NT2/D1 (cell line): ENCODE measurements at regions not wholly inside any gene's neighbourhood (a gene's known extent, or its start where the extent isn't known, plus 50 kb on each side); places are given as distances from the start of the nearest gene placed in this dataset.

Experiments
- DNase-seq: peaks from one replicate; pipeline ENCODE4 v3.0.0-alpha.2; 2011; ENCODE audit warnings: low read depth, low spot score
- H3K27me3 ChIP-seq: 2 replicates; pipeline ENCODE4 v1.6.0; 2011; ENCODE audit warnings: mild to moderate bottlenecking; ENCODE audit not compliant: insufficient read length, insufficient read depth
- H3K36me3 ChIP-seq: 2 replicates; pipeline ENCODE4 v1.6.1; 2011; ENCODE audit warnings: mild to moderate bottlenecking, low read length, mixed read lengths; ENCODE audit not compliant: insufficient read depth, insufficient read length
- H3K4me1 ChIP-seq: 2 replicates; pipeline ENCODE4 v1.5.1; 2011; ENCODE audit not compliant: insufficient read depth, insufficient read length
- H3K4me3 ChIP-seq: 2 replicates; pipeline ENCODE4 v1.5.1; 2011; ENCODE audit warnings: low read depth; ENCODE audit not compliant: insufficient read length
- H3K9ac ChIP-seq: 2 replicates; pipeline ENCODE4 v1.6.0; 2011; ENCODE audit warnings: low read depth; ENCODE audit not compliant: insufficient read length
- H3K9me3 ChIP-seq: 2 replicates; pipeline ENCODE4 v1.5.1; 2011; ENCODE audit warnings: mild to moderate bottlenecking, low read length; ENCODE audit not compliant: insufficient read depth
- SUZ12 ChIP-seq: IDR thresholded peaks from 2 replicates; pipeline ENCODE4 v1.6.1; 2011; ENCODE audit not compliant: insufficient read length, insufficient read depth; ENCODE audit errors: extremely low read depth
- YY1 ChIP-seq: IDR thresholded peaks from 2 replicates; pipeline ENCODE4 v1.6.1; 2011; ENCODE audit not compliant: insufficient read length, insufficient read depth
- ZNF274 ChIP-seq: IDR thresholded peaks from 2 replicates; pipeline ENCODE4 v1.6.1; 2011; ENCODE audit warnings: mild to moderate bottlenecking, low read depth, low read length

GRCh38 chr20:60269573-60270162 is 311.4 kb downstream of the CDH26 start:
- TF ChIP-seq YY1 (no peak), SUZ12 (no peak), ZNF274 (no peak)
- Histone ChIP-seq H3K36me3 (no peaks in the 10 kb centered on the region), H3K9me3 (0 out of 2 replicates have a peak, but pooled peaks cover 5% of the 10 kb centered on the region), H3K4me3 (no peak overlapping the region), H3K4me1 (no peaks in the 10 kb centered on the region), H3K9ac (no peak overlapping the region), H3K27me3 (peaks cover 51% of the 10 kb centered on the region)
- no peak for DNase-seq

GRCh38 chr20:60270341-60270740 is 312.1 kb downstream of the CDH26 start:
- DNase-seq, result no peak
- Histone ChIP-seq H3K9me3 (0 out of 2 replicates have a peak, but pooled peaks cover 5% of the 10 kb centered on the region), H3K36me3 (no peaks in the 10 kb centered on the region), H3K4me3 (no peak overlapping the region), H3K27me3 (peaks cover 49% of the 10 kb centered on the region), H3K9ac (no peak overlapping the region), H3K4me1 (no peaks in the 10 kb centered on the region)
- TF ChIP-seq SUZ12 (no peak), ZNF274 (no peak), YY1 (no peak)

- no peaks in the 10 kb centered on the region for H3K4me1 ChIP-seq
- peaks cover 48% of the 10 kb centered on the region for H3K27me3 ChIP-seq
- 0 out of 2 replicates have a peak, but pooled peaks cover 5% of the 10 kb centered on the region for H3K9me3 ChIP-seq
- H3K4me3 ChIP-seq, result no peak overlapping the region
- no peaks in the 10 kb centered on the region for H3K36me3 ChIP-seq
- DNase-seq, result no peak
- TF ChIP-seq SUZ12 (no peak), YY1 (no peak), ZNF274 (no peak)
- no peak overlapping the region for H3K9ac ChIP-seq
Observed at GRCh38 chr20:60271597-60271996, 313.4 kb downstream of the CDH26 start.

- 0 out of 2 replicates have a peak, but pooled peaks cover 5% of the 10 kb centered on the region for H3K9me3 ChIP-seq
- H3K9ac ChIP-seq, result no peak overlapping the region
- no peaks in the 10 kb centered on the region for H3K36me3 ChIP-seq
- peaks cover 38% of the 10 kb centered on the region for H3K27me3 ChIP-seq
- DNase-seq, result no peak
- TF ChIP-seq YY1 (no peak), ZNF274 (no peak)
- H3K4me3 ChIP-seq, result no peak overlapping the region
- no peaks in the 10 kb centered on the region for H3K4me1 ChIP-seq
Observed at GRCh38 chr20:60272790-60273189, 314.6 kb downstream of the CDH26 start.

- no peak for DNase-seq
- no peak overlapping the region for H3K4me3 ChIP-seq
- peaks cover 33% of the 10 kb centered on the region for H3K27me3 ChIP-seq
- H3K4me1 ChIP-seq, result no peaks in the 10 kb centered on the region
- no peaks in the 10 kb centered on the region for H3K9me3 ChIP-seq
- H3K9ac ChIP-seq, result no peak overlapping the region
- TF ChIP-seq YY1 (no peak), SUZ12 (no peak), ZNF274 (no peak)
- no peaks in the 10 kb centered on the region for H3K36me3 ChIP-seq
Observed at GRCh38 chr20:60274717-60275116, 316.5 kb downstream of the CDH26 start.

- Histone ChIP-seq H3K4me3 (no peak overlapping the region), H3K9me3 (peaks cover 49% of the 10 kb centered on the region), H3K4me1 (no peaks in the 10 kb centered on the region), H3K9ac (no peak overlapping the region), H3K36me3 (no peaks in the 10 kb centered on the region), H3K27me3 (peaks cover 21% of the 10 kb centered on the region)
- TF ChIP-seq SUZ12 (no peak), YY1 (no peak), ZNF274 (no peak)
- no peak for DNase-seq
Observed at GRCh38 chr20:60281295-60281694, 323.1 kb downstream of the CDH26 start.

GRCh38 chr20:60283281-60283680 is 325.1 kb downstream of the CDH26 start:
- no peak for TF ChIP-seq SUZ12
- no peak for TF ChIP-seq ZNF274
- TF ChIP-seq YY1, result no peak
- H3K9me3 ChIP-seq, result peaks cover 64% of the 10 kb centered on the region
- DNase-seq, result no peak

More at GRCh38 chr20:60283281-60283680, 325.1 kb downstream of the CDH26 start:
- Histone ChIP-seq H3K9ac (no peak overlapping the region), H3K36me3 (no peaks in the 10 kb centered on the region), H3K27me3 (peaks cover 28% of the 10 kb centered on the region), H3K4me1 (no peaks in the 10 kb centered on the region), H3K4me3 (no peak overlapping the region)
